Breast epithelium (tissue), 3 donors: ENCODE measurements at regions not wholly inside any gene's neighbourhood (a gene's known extent, or its start where the extent isn't known, plus 50 kb on each side); places are given as distances from the start of the nearest gene placed in this dataset.

Experiments
- CTCF ChIP-seq, 3 donors: fragments of 450-650 bp; IDR thresholded peaks; one replicate each; pipeline ENCODE4 v1.5.1; 2016 to 2017; ENCODE audit warnings: antibody characterized with exemption in 3 of 3, mild to moderate bottlenecking in 3 of 3, moderate library complexity in 3 of 3
- POLR2A ChIP-seq: fragments of 450-650 bp; IDR thresholded peaks from one replicate; pipeline ENCODE4 v1.6.1; 2016; ENCODE audit warnings: antibody characterized with exemption, mild to moderate bottlenecking, moderate library complexity
- POLR2AphosphoS5 ChIP-seq, 3 donors: sonication (generic); formaldehyde crosslinking; IDR thresholded peaks; one replicate each; pipeline ENCODE4 v1.6.1; 2017; ENCODE audit warnings: antibody characterized with exemption in 3 of 3

- TF ChIP-seq CTCF (IDR thresholded peaks at IDR 0.05) (no peak), POLR2AphosphoS5 (IDR thresholded peaks at IDR 0.05) (no peak), POLR2A (no peak)
These were observed 488.5 kb upstream of the SOX9 start for GRCh38 chr17:71632328-71632727.
